AG20443 (cell line): ENCODE measurements at regions not wholly inside any gene's neighbourhood (a gene's known extent, or its start where the extent isn't known, plus 50 kb on each side); places are given as distances from the start of the nearest gene placed in this dataset.
A peak's percentile ranks its signal among the peaks of the same experiment; 100 is the strongest.

ENCODE experiments used
- DNase-seq: peaks from one replicate; pipeline ENCODE4 v3.0.0; 2012; ENCODE audit warnings: low spot score, mixed read lengths

DNA sequence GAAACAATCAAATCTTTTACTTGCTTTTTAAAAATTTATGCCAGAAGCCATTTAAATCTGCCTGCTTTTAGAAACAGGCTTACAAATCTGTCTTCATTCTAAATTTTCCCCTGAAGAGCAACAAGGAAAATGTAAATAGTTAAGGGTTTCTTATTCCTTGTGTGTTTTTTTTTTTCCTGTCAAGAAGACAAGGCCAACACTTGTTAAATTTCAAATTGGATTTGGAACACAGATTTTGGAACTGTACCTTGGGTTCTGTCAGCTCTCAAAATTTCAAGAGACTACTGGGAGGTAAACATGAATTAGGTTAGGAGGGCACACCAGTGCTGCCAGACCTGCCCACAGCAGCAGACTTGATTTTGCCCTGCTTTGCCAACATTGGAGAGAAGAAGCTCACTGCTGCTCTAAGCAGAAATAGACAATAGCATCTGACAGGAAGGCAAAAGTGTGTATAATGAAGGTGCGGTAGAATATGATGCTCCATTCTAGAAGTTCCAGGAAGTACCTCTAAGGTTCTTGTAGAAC is 121.7 kb downstream of the NHLRC3 start:
- DNase-seq = no peak

- no peak for DNase-seq
Measured at GRCh38 chr13:39167018-39167417, 128.8 kb downstream of the NHLRC3 start.

DNA sequence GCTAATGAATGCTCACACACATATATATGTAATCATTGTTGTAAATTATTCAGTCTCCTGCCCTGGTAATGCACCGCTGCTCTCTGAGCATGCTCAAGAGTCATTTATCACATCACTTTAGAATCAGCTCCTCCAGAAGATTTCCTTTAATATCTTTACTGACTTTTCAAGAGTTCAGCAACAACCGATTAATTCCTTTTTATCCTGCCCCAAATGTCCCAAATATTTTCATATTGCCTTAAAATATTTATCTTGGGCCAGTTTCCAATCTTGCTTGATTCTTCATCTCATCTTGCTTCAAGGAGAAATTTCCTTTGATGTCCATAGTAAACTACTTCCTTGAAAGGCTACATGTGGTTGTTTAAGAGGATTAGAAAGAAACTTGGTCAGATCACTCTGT is 132.5 kb downstream of the NHLRC3 start:
- no peak for DNase-seq

DNA sequence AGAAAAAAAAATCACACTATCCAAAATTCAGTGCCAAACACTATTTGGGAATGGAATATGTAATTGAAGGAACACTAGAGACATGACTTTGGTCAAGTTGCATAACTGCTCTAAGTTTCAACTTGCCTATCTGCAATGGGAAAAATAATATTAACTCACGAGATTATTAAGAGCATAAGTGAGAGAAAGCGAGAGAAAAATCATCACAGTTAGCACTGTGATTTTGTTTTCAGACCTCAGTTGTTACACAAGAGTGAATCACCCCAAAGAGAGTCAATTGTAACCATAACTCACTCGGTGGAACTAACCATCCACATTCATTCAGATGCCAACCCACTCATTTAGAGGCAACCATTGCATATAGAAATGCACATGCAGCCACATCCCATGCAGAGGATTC is 147.1 kb downstream of the NHLRC3 start:
- no peak for DNase-seq

- DNase-seq = no peak
Measured at GRCh38 chr13:39186205-39186875, 148.1 kb downstream of the NHLRC3 start.

- no peak for DNase-seq
Measured at GRCh38 chr13:39189778-39190177, 151.5 kb downstream of the NHLRC3 start.

DNA sequence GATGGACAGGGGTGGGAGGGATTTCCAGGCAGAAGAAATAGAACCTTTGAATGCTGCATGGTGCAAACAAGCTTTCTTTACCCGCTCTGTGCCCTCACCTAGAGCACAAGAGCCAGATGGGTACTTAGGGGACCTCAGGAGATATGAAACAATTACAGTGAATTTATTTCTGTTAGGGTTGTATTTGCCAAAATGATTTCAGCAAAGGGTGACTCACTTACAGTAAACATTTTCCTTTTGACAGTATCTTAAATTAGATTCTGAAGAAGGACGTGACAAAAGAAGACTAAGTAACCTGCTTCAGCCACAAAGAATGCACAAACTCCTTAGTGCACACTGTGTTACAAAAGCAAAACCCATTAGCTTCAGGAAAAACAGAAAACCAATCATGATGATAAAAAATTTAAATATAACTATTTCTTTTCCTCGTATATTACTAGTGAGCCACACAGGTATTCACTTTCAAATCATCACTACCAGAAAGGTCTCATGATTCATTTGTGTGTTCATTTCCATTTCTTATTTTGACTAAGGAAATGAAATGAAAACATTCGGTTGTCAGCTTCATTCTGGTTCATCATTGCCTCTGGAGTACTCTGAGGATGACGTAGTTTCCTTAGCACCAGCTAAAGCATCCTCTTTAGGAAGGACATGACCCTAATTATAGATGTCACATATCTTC is 158.8 kb downstream of the NHLRC3 start:
- no peak for DNase-seq

DNA sequence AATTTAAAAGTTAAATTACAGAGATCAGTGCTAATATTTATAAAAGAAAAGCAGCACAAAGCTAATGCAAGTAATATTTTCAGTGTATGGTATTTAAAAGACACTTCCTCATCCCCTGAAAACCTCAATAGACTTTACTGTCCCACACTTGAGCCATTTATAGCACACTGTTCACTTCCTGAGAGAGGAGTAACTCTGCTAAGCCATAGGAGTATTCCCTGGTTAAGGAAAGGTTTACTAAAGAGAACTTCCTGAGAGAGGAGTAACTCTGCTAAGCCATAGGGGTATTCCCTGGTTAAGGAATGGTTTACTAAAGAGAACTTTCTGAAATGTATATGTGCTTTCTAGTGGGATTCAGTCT is 159.4 kb downstream of the NHLRC3 start:
- DNase-seq = no peak

- no peak for DNase-seq
Measured at GRCh38 chr13:39200249-39200910, 162.1 kb downstream of the NHLRC3 start.

GRCh38 chr13:39201180-39201579 is 162.9 kb downstream of the NHLRC3 start:
- DNase-seq = no peak

DNA sequence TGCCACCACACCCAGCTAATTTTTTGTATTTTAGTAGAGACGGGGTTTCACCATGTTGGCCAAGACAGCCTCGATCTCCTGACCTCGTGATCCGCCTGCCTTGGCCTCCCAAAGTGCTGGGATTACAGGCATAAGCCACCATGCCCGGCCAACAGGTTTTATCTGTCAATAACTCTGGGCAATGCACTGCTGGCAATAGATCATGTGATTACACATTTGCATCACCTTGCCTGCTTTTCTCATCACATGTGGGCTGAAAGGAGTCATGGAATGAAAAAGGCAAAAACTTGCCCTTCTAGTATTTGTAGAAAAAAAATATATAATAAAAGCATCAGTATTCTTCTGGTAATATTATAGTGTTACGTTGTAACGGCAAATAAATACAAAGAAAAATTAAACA is 164.5 kb downstream of the NHLRC3 start:
- DNase-seq = no peak

DNA sequence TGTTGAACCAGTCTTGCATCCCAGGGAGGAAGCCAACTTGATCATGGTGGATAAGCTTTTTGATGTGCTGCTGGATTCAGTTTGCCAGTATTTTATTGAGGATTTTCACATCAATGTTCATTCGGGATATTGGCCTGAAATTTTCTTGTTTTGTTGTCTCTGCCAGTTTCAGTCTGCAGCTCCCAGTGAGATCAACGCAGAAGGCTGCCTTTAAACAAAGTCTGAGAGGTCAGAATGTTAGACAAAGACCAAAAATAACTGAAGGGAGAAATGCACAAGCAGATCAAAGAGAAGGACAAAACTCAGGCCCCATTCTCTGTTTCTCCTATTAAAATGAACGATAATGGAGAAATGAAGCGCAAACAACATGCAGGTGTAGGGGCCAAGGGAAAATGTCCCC is 170.4 kb downstream of the NHLRC3 start:
- no peak for DNase-seq

DNA sequence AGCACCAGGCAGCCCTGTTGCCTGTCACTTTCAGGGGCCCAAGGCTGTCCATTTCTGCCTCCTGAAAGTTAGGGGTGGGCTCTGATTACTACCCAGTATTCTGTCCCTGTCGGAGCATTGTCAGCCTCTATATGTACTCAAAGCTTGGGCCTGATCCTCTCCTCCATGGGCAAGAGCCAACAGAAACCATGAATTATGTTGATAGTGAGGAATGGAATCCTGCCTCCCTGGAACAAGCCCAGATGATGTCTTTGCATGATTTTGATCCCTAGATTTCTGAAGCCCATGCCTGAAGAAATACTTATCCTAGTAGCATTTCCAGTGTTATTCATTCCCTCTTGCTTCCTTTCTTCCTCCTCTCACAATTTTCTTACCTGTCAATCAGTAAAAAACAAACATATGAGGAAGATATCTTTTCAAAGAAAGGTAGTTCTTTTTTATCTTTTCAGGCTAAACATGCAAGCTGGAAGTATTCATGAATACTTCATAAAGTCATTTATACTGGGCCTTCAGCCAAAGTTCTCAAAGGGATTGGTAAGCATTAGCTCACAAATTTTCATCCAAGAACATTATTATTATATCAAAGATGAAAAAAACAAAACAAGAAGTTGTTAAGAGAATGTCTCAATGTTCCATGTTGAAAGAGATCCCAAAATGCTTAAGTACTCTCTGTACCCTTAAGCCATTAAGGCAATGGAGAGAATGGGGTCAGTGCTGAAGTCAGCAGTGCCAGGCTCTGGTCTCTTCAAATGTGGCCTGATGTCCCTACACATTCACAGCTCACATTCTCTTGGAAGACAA is 171.7 kb downstream of the NHLRC3 start:
- DNase-seq = no peak

DNA sequence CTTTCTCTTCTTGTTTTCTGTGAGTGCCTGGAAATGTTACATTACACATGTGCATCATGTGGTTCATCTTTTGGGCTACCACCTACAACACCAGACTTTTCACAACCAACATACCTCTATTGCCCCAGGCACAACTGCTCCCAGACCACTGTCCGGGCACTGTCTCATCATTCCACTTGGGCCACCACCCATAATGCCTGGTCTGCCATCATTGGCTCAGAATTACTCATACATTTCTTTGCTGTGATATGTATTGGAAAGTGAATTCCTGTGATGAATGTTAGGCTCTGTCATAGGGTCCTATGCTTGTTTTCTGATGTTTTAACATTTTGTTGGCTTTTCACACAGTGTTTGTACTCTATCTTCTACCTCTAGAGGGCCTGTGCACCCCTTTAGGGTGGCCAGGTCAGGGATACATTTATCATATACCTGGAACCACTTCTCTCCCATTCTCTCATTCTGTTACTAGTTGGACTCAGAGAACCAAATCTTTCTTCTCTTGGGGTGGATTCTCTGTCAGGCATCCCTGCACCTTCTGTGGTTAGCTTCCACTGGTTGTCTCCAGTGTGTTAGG is 172.8 kb downstream of the NHLRC3 start:
- DNase-seq = peak; percentile 23

GRCh38 chr13:39215971-39216370 is 177.7 kb downstream of the NHLRC3 start:
- no peak for DNase-seq

DNA sequence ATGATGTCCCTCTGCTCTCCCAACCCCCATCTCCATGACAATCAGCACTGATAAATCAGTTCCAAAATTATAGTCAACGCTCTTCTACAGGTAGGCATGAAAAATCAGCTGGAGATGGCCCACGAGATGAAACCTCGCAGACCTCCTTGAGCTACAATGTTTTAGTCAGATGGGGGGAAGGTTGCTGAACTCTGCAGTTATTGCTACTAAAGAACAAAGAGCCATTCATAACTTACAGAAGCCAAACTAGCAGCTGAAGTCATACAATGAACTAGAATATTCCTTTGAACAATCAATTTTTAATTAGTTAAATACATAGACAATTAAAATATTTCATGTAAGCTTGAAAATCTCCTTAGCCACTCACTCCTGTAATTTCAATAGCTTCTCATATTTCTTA is 179.2 kb downstream of the NHLRC3 start:
- DNase-seq = no peak

DNA sequence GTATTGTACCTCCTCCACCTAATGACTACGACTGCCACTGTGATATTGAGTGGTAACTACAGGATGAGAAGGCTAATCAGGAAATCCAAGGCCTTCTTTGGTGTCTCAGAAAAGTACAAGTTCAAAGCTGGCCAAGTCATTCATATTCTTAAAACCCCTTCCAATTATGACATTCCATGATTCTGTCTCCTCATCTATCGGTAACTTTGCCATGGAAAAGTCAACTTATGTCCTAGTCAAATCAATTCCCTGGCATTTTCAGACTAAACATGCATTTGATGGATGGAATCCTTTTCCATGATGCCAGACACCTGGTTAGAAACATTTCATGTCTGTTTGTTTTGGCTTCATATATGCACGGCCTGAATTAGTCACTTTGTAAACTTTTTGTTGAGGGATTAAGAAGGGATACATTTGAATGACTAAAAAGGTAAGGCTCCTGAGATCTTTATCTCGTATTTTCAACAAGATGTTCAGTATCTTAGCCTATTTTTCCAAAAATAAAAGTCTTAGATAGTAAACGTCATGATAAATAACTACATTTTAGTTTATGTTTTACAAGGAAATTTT is 186.5 kb downstream of the NHLRC3 start:
- no peak for DNase-seq

- no peak for DNase-seq
Measured at GRCh38 chr13:39225860-39226259, 187.6 kb downstream of the NHLRC3 start.

DNA sequence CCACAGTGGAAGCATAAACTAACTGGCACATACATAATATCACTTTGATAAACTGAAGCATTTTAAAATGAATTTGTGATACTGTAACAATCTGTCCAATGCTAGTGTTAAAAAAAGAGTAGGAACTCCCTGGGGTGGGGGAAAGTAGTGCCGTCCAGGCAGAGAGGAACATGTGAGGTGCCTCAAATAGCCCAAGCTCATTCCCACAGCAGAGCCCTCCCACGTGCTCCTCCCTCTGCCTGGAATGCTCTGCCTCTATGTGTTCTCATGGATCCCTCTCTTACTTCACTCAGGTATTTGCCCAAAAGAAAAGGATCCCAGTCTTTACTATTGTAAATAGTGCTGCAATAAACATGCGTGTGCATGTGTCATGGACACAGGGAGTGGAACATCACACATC is 188.1 kb downstream of the NHLRC3 start:
- no peak for DNase-seq

DNA sequence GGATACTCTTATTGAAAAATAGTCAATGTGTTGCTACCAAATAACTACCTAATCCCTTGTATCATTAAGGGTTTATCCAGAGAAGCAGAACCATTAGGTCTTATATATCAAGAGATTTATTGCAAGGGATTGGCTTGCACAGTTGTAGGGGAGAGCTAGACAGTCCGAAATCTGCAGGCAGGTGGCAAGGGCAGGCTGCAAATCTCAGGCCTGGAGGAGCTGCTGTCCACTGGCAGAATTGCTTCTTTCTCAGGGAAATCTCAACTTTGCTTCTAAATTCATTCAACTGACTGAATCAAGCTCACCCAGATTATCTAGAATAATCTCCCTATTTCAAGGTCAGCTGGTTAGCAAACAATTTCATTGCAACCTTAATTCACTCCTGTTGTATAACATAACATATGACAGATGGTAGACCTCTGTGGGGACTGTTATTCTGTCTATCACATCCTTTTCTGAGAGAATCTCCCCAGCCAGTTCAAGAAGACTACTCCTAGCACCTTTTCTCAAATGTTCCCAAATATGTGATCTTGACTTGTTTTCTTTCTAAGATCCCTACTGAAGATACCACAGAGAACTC is 194.2 kb downstream of the NHLRC3 start:
- no peak for DNase-seq

DNA sequence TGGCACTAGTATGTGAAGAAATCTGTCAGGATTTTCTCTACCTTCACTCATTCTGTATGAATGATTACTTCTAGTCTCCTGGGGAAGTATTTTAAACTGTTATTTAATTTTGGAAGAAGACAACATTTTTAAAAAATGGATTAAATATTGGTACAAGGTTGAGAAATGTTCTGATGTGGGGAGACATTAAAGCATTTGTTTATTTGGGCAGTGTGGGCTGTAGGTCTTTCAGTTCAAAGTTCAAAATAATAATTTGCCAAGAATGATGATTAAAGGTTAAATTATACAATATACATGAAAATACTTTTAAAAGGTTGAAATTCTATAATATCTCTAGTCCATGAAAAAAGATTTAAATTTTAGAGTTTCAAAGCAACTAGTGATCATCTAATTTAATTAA is 194.7 kb downstream of the NHLRC3 start:
- DNase-seq = no peak
